GM23248 (cell line): ENCODE measurements at regions not wholly inside any gene's neighbourhood (a gene's known extent, or its start where the extent isn't known, plus 50 kb on each side); places are given as distances from the start of the nearest gene placed in this dataset.

Source experiments
- EZH2 ChIP-seq: fragments of 200-600 bp; sonication (generic); IDR thresholded peaks from 2 replicates; pipeline ENCODE4 v1.6.1; 2018; ENCODE audit warnings: antibody characterized with exemption, mild to moderate bottlenecking; ENCODE audit not compliant: insufficient read depth, poor library complexity, severe bottlenecking
- EZH2phosphoT487 ChIP-seq: fragments of 200-600 bp; sonication (generic); IDR thresholded peaks from 2 replicates; pipeline ENCODE4 v1.6.1; 2018; ENCODE audit warnings: antibody characterized with exemption, moderate library complexity, mild to moderate bottlenecking, low read depth; ENCODE audit not compliant: insufficient read depth

DNA sequence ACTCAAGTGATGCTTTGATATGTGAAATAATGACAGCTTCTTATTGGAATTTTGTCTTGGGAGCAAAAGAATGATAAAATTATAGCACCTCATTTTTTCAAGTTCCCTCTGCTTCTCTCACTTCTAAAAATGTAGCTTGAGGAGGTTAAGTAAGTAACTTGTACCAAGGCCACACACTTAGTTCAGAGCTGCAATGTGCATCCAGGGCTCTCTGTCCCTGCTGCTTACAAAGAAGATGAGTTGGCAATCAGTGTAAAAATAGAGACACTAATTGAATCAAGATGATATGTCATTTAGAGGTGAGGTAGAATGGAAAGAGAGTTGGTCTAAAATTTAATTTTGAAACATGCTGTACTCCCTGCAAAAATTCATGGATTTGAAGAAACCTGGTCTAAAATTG, 312.0 kb upstream of the TNP1 start:
- TF ChIP-seq EZH2 (no peak), EZH2phosphoT487 (no peak)
